Hepatocyte (in vitro differentiated cells): ENCODE measurements at regions not wholly inside any gene's neighbourhood (a gene's known extent, or its start where the extent isn't known, plus 50 kb on each side); places are given as distances from the start of the nearest gene placed in this dataset.

Experiments
- DNase-seq: peaks from one replicate; pipeline ENCODE4 v3.0.0-alpha.2; 2016; ENCODE audit warnings: low spot score
- H2AFZ ChIP-seq: fragments of 200-600 bp; sonication (generic); 2 replicates; pipeline ENCODE4 v1.6.0; 2016; ENCODE audit warnings: antibody characterized with exemption, mild to moderate bottlenecking
- H3K27ac ChIP-seq: fragments of 200-600 bp; sonication (generic); 2 replicates; pipeline ENCODE4 v1.5.1; 2016; ENCODE audit warnings: mild to moderate bottlenecking
- H3K27me3 ChIP-seq: fragments of 200-600 bp; sonication (generic); 2 replicates; pipeline ENCODE4 v1.6.1; 2016
- H3K36me3 ChIP-seq: fragments of 200-600 bp; sonication (generic); replicated peaks from 2 replicates; pipeline ENCODE4 v1.5.1; 2016; ENCODE audit warnings: low read depth; ENCODE audit not compliant: insufficient read depth
- H3K4me1 ChIP-seq: fragments of 200-600 bp; sonication (generic); 2 replicates; pipeline ENCODE4 v1.5.1; 2016; ENCODE audit warnings: mild to moderate bottlenecking, moderate library complexity; ENCODE audit not compliant: insufficient read depth
- H3K4me2 ChIP-seq: fragments of 200-600 bp; sonication (generic); 2 replicates; pipeline ENCODE4 v1.6.0; 2016
- H3K4me3 ChIP-seq: fragments of 200-600 bp; sonication (generic); 2 replicates; pipeline ENCODE4 v1.5.1; 2016; ENCODE audit warnings: mild to moderate bottlenecking
- H3K79me2 ChIP-seq: fragments of 200-600 bp; sonication (generic); 2 replicates; pipeline ENCODE4 v1.6.0; 2017; ENCODE audit warnings: mild to moderate bottlenecking
- H3K9me2 ChIP-seq: fragments of 200-600 bp; sonication (generic); replicated peaks from 2 replicates; pipeline ENCODE4 v1.6.0; 2017; ENCODE audit warnings: mild to moderate bottlenecking; ENCODE audit not compliant: insufficient read depth
- H3K9me3 ChIP-seq: fragments of 200-600 bp; sonication (generic); 2 replicates; pipeline ENCODE4 v1.5.1; 2016; ENCODE audit warnings: low read depth, mild to moderate bottlenecking
- H4K20me1 ChIP-seq: fragments of 200-600 bp; sonication (generic); 2 replicates; pipeline ENCODE4 v1.6.0; 2016; ENCODE audit warnings: mild to moderate bottlenecking; ENCODE audit not compliant: insufficient read depth, poor library complexity, severe bottlenecking
- CTCF ChIP-seq: fragments of 200-600 bp; sonication (generic); IDR thresholded peaks from 2 replicates; pipeline ENCODE4 v1.5.1; 2016; ENCODE audit warnings: antibody characterized with exemption, mild to moderate bottlenecking; ENCODE audit not compliant: poor library complexity
- EZH2 ChIP-seq: fragments of 200-600 bp; sonication (generic); IDR thresholded peaks from 2 replicates; pipeline ENCODE4 v1.6.1; 2016; ENCODE audit warnings: antibody characterized with exemption, mild to moderate bottlenecking, borderline replicate concordance
- EZH2phosphoT487 ChIP-seq: fragments of 200-600 bp; sonication (generic); IDR thresholded peaks from one replicate; pipeline ENCODE4 v1.6.1; 2018; ENCODE audit warnings: antibody characterized with exemption, mild to moderate bottlenecking, low read depth, moderate library complexity; ENCODE audit not compliant: unreplicated experiment, severe bottlenecking
- WGBS: methylation state at CpG from one replicate; pipeline ENCODE4 v1.1.6; 2016; ENCODE audit warnings: low lambda C conversion rate; ENCODE audit errors: missing lambda C conversion rate; 5-methylcytosine and 5-hydroxymethylcytosine counted together

GRCh38 chr17:53191878-53192277 lies 630.8 kb upstream of the KIF2B start:
- no peaks in the 10 kb centered on the region for H3K36me3 ChIP-seq
- no peak for DNase-seq

GRCh38 chr17:53186001-53186400 lies 636.7 kb upstream of the KIF2B start:
- TF ChIP-seq EZH2 (no peak), EZH2phosphoT487 (no peak), CTCF (no peak)
- H3K9me3 ChIP-seq: no peaks in the 10 kb centered on the region
- no peaks in the 10 kb centered on the region for H3K4me1 ChIP-seq
- no peaks in the 10 kb centered on the region for H3K9me2 ChIP-seq
- no peak overlapping the region for H2AFZ ChIP-seq
- DNase-seq: no peak
- H3K79me2 ChIP-seq: no peaks in the 10 kb centered on the region
- no peak overlapping the region for H3K4me3 ChIP-seq
- H3K27me3 ChIP-seq: no peaks in the 10 kb centered on the region
- no peaks in the 10 kb centered on the region for H4K20me1 ChIP-seq
- H3K4me2 ChIP-seq: no peak overlapping the region
- no peak overlapping the region for H3K27ac ChIP-seq
- 64% methylated on average over 2 of the region's 2 CpGs for WGBS
- H3K36me3 ChIP-seq: no peaks in the 10 kb centered on the region

More at GRCh38 chr17:53191878-53192277, 630.8 kb upstream of the KIF2B start:
- H4K20me1 ChIP-seq: no peaks in the 10 kb centered on the region
- no peak overlapping the region for H3K27ac ChIP-seq
- no peaks in the 10 kb centered on the region for H3K27me3 ChIP-seq
- no peaks in the 10 kb centered on the region for H3K79me2 ChIP-seq
- no peak overlapping the region for H3K4me2 ChIP-seq
- no peaks in the 10 kb centered on the region for H3K9me3 ChIP-seq
- H3K4me3 ChIP-seq: no peak overlapping the region
- no peaks in the 10 kb centered on the region for H3K9me2 ChIP-seq
- H3K4me1 ChIP-seq: no peaks in the 10 kb centered on the region
- H2AFZ ChIP-seq: no peak overlapping the region
- peak; percentile 4 for TF ChIP-seq CTCF
- no peak for TF ChIP-seq EZH2phosphoT487

- Histone ChIP-seq H3K9me3 (no peaks in the 10 kb centered on the region), H3K4me2 (no peak overlapping the region), H3K79me2 (no peaks in the 10 kb centered on the region), H3K27ac (no peak overlapping the region), H3K9me2 (no peaks in the 10 kb centered on the region), H3K36me3 (no peaks in the 10 kb centered on the region), H4K20me1 (no peaks in the 10 kb centered on the region), H3K27me3 (no peaks in the 10 kb centered on the region), H2AFZ (no peak overlapping the region), H3K4me3 (no peak overlapping the region), H3K4me1 (no peaks in the 10 kb centered on the region)
- TF ChIP-seq EZH2phosphoT487 (no peak), CTCF (no peak), EZH2 (no peak)
- DNase-seq: no peak
These were observed 646.1 kb upstream of the KIF2B start for GRCh38 chr17:53176629-53177028.

GRCh38 chr17:53168413-53168812 lies 654.3 kb upstream of the KIF2B start:
- TF ChIP-seq CTCF (no peak), EZH2 (no peak), EZH2phosphoT487 (no peak)
- Histone ChIP-seq H3K9me3 (no peaks in the 10 kb centered on the region), H3K4me3 (no peak overlapping the region), H3K9me2 (no peaks in the 10 kb centered on the region), H3K4me1 (no peaks in the 10 kb centered on the region), H3K36me3 (no peaks in the 10 kb centered on the region), H3K27ac (no peak overlapping the region), H3K79me2 (no peaks in the 10 kb centered on the region), H3K27me3 (no peaks in the 10 kb centered on the region), H4K20me1 (no peaks in the 10 kb centered on the region), H2AFZ (no peak overlapping the region), H3K4me2 (no peak overlapping the region)
- WGBS: 83% methylated on average over 1 of the region's 1 CpG
- DNase-seq: no peak
